Stimulated activated CD4-positive, alpha-beta T cell treated with anti-CD3 and anti-CD28 coated beads, Interleukin-1b, Interleukin-23, amount 100 ng/mL, for 24 hours (primary cell): ENCODE measurements at regions not wholly inside any gene's neighbourhood (a gene's known extent, or its start where the extent isn't known, plus 50 kb on each side); places are given as distances from the start of the nearest gene placed in this dataset.
"Not testable (repeated sequence)": the region's sequence is repeated elsewhere in the genome, so short reads cannot be mapped to it uniquely, and the experiment has no call there.

Source experiments
- DNase-seq, 4 experiments: peaks; one replicate each; pipeline ENCODE4 v3.0.0-alpha.2; 2020; ENCODE audit warnings: low read depth in 4 of 4, low spot score in 1 of 4

DNA sequence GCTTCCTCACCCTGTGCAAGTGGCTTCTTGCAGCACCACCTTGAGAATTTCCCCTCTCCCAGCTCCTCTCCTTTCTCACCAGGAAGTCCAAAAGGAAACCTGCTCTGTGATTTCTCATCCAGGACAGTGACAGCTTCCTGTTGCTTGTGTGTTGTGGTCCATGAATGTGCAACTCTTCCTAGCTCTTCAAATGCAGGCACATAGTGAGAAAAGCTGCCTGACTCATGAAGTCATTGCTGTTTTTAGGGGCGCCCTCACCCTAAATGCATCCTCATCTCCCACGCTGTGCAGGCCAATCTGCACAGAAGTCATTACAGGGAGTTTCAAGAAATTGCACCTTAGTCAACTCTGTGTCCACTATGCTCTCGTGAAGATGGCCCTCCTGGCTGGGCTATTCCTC is 112.9 kb upstream of the IGLL5 start:
- not testable (repeated sequence) for DNase-seq

DNA sequence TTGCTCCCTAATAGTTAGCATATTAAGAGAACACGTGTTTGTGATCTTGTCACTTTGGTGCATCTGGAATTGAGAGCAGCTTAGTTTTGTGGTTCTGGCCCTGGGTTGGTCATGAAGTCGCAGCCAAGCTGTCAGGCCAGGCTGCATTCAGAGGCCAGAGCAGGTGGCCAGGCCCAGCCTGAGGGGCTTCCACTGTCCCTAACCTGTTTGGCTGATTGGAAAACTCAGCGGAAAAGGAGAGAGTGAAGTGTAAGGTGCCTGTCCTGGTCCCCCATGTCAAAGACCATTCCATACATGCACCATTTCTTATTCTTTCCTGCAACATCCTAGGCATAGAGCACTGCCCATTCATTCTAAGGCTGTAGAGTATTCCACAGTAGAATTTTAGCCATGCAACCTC is 111.5 kb upstream of the IGLL5 start:
- DNase-seq: no peak

DNA sequence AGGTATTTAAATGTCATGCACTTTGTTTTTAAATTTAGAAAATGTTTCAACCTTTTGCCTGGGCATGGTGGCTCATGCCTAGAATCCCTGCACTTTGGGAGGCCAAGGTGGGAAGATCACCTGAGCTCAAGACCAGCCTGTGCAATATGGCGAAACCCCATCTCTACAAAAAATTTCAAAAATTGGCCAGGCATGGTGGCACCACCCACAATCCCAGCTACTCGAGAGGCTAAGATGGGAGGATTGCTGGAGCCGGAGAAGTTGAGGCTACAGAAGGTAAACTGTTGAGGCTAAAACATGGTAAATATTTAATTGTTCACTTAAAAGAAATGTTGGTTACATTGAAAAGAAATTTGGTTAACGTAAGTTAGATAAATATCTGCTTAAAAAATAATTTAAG is 108.4 kb upstream of the IGLL5 start:
- no peak for DNase-seq

DNA sequence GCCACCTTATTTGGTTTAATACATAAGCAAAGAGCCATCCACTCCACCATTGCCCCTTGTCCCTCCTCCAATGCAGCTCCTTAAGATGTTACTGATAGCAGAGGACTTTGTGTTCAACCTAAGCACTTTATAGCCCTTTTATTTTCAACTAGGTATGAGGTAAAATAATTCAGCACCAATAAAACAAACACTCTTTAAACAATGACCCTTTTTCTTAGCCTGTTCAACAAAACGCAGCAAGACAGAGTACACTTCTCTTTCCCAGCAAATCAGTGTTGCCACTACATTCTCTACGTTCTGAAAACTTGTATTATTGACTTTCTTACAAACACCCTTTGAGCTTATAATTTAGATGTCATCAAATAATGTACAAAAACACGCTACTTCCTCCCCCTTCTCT is 104.0 kb upstream of the IGLL5 start:
- no peak for DNase-seq

DNA sequence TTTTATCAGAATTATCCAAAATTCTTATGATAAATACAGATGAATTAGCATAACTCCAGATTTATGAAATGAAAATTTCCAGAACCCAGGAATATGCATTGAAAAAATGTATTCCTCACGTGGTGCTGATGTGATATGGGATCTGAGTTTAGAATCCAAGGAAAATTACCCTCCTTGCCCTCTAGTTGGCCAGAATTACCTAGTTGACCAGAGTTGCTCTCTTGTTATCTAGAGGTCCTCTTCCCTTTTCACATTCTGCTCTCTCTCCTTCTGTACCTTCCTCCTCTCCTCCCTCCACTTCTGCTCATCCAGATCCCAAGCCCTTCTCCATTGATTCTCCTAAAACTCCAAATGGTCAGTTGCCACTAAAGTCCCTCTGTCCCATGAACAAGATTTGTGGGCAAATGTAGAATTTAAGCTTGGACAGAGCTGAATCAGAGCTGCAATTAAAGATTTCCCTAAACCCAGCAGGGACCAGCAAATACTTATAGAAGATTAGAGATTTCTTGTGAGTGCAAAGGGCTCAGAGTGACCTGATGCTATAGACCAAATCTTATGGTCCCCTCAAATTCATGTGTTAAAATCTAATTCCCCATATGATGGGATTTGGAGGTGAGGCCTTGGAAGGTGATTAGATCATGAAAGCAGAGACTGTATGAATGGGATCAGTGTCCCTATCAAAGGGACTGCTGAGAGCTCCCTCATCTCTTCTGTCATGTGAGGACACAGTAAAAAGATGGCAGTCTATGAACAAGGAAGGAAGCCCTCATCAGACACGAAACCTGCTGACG is 103.2 kb upstream of the IGLL5 start:
- DNase-seq: no peak

DNA sequence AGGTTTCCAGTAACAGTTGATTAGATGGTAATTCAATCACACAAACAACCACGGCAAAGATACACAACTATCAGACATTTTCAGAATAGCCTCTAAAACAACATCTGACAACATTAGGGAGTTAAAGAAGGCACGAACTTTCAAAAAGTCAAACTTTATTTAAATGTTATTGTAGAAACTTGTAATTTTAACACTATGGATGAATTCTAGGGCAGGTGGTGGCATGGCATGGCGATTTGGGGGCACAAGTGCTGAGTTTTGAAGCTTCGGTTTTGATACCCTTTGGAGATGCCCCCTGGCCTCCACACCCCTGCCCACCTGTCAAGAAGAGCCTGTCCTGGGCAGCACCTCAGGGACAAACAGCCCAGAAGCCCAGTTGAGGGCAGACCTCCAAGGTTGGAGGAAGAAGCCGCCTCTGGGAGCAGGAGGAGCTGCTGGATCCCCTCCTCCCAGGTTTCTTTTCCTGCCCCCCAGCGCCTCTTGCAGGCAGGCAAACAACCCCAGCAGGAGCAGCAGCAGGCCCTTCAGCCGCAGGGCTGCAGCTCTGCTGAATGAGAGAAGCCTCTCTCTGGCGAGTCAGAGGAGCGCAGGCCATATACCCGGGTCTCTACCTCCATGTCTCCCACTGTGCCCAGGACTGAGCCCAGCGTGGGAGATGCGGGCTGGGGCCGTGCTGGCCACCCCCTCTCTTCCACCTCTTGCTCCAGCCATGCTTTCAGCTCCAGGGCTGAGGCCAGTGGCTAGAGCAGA is 102.1 kb upstream of the IGLL5 start:
- no peak for DNase-seq

DNA sequence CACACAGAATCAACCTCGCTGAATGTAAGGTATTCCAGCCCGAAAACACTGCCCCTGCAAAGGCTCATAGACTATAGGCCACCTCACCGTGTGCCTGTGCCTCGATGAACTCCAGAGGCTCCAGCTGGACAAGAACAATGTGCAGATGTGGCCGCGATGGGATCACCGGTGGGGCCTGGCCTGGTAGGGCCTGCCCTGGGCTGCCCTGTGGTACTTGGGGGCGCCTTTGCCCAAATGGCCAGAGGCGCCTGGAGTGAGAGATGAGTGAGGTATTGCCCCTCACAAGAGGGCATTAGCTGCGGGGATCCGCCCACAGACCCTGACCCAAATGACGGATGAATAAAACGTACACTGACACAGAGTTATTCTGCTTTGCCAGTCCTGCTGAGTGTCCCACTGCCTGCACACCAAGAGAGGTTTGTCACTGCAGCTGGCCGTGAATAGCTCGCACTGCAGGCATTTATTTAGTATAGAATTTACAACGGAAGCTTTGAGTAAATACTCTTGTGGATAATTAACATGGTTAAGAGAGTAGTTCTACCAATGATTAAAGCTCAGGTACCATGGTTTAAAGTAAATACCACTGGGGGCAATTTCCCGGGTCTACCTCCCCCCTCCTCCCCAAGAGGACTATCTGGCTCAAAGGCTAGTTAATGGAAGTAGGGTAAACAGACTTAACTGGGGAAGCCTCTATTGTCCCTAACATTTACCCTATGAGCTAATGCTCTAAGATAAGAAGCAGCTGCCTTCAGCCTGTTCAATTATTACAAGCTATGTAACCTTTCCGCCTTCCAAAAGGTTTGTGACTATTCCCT is 101.1 kb upstream of the IGLL5 start:
- no peak for DNase-seq

DNA sequence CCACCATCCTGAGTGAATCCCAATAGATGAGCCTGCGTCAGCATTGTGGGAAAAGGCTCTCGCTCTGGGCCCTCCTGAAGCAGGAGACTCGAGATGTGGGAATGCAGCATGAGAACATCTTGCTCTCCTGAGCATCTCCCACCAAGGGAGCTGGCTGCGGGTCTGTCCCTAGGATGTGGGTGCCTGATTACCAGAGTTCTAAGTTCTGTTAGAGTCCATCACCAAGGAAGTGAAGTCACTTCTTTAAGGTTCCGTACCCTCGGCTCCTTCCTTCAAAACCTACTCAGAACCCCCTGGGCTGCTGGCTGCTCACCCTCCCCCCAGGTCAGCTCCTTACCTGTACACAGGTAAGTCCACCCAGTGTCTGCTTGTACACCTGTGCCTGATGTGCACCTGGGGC is 100.5 kb upstream of the IGLL5 start:
- no peak for DNase-seq

DNA sequence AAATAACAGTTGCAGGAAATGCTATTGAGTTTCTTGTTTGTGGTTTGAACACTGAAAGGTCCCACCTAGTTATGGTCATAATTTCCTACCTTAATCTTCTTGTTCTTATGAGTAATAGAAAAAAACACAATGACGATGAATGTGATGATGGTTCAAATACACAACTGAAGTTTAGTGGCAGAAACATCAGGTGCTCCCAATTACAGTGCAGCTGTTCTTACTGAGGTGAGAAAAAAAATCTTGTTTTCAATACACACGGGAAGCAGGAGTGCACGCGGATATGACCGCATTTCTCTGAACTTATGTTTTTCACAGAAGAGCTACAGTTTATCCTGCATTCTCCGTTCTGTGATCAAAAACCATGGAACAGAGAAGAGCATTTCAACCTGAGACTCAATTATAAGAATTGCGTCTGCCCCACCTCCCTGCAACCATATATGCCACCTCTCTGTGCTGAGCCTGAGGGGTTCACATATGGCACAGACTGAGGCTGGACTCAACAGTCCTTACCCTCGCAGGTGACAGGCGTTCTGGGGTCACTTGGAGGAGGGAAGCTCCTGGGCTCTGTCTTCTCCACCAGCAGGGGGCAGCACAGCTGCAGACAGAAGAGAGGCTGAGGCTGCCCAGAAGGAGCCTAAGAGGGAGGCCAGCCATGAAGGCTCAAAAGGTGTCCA is 99.7 kb upstream of the IGLL5 start:
- peak; percentile 34 to 54 (median 50) for DNase-seq

DNA sequence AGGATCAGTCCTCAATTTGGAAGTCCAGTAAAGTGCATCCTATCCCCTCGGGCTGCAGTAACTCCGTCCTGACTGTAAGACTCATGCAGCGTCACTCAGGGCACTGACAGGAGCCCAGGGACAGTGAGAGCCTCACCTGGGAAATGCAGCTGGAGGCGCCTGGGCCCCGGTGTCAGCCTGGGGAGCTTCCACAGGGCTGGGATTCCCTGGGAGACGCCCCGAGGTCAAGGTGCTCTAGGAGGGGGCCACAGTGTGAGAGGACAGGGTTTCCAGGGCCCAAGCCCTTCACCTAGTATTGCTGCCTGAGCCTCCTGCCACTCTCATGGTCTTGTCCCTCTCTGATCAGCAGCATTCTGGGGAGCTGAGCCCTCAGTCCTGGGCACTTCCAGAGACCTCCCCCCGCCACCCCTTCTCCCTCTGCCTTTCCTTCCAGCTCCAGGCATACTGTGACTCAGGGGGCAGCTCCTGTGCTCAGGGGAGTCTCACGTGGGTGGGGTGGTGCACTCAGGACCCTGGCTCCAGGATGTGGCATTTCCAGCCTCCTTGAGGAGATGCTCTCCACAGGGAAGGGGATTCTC is 99.1 kb upstream of the IGLL5 start:
- DNase-seq: no peak

DNA sequence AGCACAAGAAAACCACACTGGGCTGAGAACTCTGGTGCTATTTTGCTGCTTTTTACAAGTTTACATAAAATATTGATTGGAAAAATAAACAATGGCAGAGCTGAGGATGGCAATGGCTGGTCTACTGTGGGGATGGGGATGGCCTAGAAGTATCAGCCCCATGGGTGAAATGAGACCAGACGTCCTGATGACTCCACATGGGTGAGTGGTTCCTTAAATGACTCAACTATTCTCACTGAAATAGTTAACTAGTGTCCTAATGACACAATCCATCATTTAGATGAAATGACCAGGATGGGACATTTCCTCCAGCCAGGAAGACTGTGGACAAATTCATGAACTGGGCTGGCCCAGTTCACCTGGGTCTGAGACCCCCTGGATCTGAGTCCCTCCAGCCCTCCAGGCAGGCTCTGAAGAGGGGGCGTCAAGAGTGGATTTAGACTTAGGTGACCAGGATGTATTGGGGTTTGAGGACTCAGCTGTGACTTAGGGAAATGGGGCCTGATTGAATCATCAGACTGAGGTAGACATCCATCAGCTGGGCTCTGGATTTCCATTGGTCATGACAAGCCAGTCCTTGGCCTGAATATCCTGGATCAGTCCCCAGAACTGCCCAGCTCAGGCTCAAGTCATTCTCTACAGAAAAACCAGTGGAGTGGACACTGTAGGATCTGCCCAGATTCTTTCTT is 98.2 kb upstream of the IGLL5 start:
- no peak for DNase-seq

DNA sequence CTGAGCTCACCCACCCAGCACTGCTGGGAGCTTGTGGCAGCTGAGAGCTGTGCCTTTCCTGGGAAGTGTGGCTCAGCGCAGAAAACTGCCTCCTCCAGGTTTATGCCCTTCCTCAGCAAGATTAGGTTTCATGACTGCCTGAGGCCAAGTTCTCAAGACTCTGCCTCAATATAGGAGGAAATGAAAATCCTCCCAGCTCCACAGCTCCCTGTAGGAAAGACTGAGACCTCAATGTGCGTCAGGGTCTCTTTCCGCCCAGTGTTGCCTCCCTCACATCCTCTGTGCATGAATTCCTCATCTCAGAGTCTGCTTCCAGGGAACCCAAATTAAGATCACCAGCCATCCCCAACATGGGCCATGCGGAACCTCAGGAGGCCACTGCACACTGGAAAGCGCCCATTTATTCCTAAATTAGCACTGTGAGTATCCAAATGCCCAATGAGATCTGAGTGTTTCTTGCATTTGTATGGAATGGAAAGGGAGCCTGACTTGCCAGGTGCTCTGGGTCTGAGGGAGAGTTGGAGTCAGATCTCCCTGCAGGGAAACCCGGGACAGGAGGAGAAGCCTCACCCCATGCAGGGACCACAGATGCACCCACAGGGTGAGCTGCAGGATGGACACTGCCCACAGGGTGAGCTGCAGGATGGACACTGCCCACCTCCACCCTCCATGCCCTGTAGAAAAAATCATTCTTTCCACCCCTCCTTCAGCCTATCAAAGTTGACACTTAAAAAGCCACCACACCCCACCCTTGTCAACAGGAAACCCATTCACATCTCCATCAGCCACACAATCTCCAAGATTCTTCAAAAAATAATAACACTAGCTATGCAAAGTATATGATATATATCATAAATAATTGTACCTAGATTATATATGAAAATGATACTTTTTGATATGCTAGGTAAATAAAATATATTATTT is 97.4 kb upstream of the IGLL5 start:
- no peak for DNase-seq

DNA sequence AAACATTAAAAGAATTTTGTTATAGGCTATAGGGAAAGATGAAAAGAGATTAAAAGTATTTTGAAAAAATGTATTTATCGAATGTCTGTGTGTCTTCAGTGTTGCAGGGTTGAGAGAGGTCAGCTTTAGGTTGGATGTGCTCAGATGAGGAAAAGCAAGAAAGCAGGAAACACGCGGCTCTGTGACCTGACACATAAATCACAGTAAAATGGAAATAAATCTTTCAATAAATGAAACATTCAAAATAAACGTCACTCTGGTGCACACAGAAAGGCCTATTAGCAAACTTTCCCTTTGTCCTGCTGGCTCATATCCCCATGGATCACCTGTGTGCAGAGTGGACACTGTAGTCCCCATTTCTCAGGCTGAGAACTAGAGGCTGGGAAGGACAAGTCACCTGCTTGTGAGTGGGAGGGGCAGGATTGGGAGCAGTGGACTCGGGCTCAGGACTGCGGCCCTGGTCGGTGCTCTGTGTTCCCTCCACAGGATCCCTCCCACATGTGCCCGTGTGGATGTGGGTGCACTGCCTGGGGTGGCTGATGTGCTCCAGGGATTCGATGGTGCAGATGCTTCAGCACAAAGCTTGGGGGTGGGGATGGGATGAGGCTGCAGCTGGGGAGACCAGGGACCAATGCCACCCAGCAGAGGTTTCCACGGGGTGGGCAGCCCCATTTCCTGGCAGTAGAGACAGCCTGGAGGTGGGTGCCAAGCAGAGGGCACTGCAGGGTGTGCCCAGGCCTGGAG is 96.0 kb upstream of the IGLL5 start:
- DNase-seq: no peak

DNA sequence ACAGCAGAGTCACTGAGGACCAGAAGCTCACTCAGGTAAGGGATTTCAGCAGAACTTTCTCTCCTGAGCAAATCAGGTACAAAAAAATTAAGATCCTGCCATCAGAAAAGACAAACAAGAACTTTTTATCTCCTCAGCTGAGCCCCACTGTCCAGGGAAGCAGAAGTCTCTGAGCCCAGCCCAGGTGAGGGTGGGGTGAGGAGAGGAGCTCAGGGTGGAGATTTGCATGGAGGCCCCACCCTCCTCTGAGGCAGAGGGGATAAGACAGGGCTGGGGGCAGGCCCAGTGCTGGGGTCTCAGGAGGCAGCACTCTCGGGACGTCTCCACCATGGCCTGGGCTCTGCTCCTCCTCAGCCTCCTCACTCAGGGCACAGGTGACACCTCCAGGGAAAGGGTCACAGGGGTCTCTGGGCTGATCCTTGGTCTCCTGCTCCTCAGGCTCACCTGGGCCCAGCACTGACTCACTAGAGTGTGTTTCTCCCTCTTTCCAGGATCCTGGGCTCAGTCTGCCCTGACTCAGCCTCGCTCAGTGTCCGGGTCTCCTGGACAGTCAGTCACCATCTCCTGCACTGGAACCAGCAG is 95.3 kb upstream of the IGLL5 start:
- not testable (repeated sequence) for DNase-seq

DNA sequence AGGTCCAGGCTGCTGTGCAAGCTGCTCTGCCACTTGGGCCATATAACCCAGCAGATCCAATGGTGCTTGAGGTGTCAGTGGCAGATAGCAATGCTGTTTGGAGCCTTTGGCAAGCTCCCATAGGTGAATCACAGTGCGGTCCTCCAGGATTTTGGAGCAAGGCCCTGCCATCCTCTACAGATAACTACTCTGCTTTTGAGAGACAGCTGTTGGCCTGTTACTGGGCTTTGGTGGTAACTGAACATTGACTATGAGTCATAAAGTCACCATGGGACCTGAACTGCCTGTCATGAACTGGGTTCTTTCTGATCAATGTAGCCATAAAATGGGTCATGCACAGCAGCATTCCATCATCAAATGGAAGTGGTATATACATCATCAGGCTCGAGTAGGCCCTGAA is 92.0 kb upstream of the IGLL5 start:
- DNase-seq: not testable (repeated sequence)

DNA sequence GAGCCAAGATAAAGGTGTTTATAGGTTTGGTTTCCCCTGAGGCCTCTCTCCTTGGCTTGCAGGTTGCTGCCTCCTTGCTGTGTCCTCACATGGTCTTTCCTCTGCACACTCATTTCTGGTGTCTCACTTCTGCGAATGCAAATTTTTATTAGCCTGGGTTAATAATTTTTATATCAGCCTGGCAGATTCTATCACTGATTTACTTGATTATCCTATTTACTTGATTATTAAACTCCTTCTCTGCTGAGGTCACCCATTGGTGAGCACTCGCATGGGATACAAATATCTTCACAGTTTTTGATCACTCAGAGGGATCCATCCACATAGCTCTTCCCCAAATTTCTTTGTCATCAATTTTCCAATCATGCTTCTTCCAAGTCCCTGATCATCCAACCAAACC is 90.9 kb upstream of the IGLL5 start:
- DNase-seq: no peak

DNA sequence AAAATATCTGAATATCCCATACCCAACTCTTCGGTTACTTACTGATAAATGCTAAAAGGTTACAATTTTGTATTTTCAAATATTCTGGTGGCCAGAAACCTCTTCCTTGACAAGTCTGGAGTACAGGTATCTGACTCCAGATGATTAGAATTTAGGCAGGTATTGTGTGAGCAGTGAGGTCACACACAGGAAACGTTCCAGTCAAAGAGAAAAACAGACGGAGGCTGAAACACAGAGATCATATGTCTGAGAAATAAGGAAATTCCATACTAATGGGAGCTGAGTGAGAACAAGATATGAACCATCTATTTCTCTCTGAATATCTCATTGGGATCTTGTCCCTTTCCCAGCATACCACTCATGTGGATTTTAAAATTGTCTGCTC is 89.4 kb upstream of the IGLL5 start:
- DNase-seq: no peak

DNA sequence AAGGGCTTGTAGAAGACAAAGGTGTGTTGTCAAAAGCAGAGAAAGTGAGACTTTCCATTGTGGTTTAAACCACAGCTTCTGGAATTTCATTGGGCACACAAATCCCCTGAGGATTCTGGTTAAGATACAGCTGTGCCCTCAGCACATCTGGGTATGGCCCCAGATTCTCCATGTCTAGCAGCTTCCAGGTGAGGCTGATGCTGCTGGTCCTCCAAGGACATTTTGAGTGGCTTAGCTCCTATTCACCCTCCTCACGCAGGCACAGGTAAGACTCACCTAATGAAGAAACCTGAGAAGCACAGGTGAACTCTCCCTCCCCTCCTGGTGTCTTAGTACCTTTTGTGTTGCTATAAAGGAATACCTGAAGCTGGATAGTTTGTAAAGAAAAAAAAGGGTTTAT is 88.9 kb upstream of the IGLL5 start:
- DNase-seq: no peak
